HG02943 (cell line): ENCODE measurements at regions not wholly inside any gene's neighbourhood (a gene's known extent, or its start where the extent isn't known, plus 50 kb on each side); places are given as distances from the start of the nearest gene placed in this dataset.
"Not testable (repeated sequence)": the region's sequence is repeated elsewhere in the genome, so short reads cannot be mapped to it uniquely, and the experiment has no call there.

ENCODE experiments used
- ATAC-seq: cut with Tn5 transposase; IDR thresholded peaks from one replicate; pipeline ENCODE4 v1.9.1; 2021; ENCODE audit warnings: mild to moderate bottlenecking, low read depth, moderate library complexity; ENCODE audit not compliant: unreplicated experiment

- ATAC-seq = no peak
Measured at GRCh38 chr4:20124317-20125026, 127.2 kb upstream of the SLIT2 start.

- no peak for ATAC-seq
Measured at GRCh38 chr4:20122198-20122988, 129.3 kb upstream of the SLIT2 start.

DNA sequence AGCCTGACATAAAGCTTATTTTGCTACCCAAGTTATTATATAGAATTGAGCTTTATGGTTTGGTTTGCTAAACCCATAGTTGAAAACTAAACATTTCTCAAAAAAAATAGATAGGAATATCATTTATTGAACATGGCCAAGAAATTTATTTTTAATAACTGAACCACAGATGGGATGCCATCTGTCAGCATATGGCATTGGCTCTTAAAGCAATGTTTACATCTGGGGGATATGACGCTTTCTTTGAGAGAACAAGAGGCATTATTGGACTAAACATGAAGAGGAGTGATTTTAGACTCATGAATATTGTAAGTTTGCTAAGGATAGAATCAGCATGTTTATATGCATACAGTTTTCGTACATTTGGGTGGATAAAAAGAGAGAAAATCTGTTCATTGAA lies 132.6 kb upstream of the SLIT2 start:
- no peak for ATAC-seq

DNA sequence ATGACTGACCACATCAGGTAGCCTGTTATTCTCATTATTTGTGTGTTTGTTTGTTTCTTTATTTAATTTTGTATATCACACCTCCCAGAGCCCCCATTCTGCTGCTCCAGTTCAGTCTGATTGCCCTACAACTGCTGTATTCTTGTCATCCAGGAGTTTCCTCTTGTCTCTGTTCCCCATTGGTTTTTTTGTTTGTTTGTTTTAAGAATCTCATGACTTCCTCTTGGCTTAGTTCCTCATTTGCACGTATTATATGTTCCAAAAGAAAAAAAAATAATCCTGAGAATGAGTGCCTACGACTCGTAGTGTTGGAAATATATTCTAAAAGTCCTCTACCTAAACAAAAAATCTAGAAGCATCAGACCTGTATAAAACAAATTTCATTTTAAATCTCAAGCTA lies 142.3 kb upstream of the SLIT2 start:
- ATAC-seq = no peak

- ATAC-seq = no peak
Measured at GRCh38 chr4:20106921-20107320, 144.8 kb upstream of the SLIT2 start.

DNA sequence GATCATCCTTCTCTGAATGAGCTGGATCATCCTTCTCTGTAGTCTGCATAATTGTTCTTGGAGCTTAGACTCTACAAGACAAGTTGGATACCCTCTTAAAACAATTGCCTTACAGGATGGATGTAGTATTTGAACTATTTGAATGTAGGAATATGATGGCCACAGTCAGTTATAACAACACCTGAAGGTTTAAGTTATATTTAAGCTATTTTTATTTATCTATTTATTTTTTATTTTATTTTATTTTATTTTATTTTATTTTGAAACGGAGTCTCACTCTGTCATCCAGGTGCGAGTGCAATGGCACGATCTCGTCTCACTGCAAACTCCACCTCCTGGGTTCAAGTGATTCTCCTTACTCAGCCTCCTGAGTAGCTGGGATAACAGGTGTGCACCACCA lies 149.9 kb upstream of the SLIT2 start:
- no peak for ATAC-seq

- no peak for ATAC-seq
Measured at GRCh38 chr4:20096911-20097310, 154.8 kb upstream of the SLIT2 start.

DNA sequence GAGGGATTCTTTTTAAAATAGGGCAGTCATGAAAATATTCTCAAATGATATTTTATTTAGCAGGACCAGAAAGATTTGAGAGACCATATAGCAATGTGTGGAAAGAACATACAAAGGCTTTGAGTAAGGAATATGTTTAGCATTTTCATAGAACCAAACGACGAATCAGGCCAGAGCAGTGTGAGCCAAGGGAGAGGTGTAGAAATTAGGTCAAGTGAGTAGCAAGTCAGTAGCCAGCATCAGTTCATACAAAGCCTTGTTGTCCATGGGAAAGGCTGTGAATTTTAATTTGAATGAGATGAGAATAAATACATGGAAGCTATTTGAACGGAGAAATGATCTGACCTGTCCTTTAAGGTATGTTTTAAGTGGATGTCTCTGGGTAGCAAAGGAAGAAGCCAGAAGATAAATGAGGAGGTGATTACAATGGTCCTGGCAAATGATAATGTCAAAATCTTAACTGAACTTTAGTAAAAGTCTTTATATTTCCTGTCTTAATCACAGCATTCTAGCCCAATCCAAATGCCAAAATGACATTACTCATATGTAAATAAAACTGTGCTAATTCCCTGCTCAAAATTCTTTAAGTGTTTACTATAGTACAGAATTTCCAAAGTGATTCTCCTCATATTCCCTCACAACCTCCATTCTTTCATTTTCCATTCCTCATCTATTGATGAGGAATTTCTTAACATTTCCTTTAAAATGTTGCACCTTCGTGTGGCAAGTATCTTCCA lies 155.7 kb upstream of the SLIT2 start:
- ATAC-seq = no peak

DNA sequence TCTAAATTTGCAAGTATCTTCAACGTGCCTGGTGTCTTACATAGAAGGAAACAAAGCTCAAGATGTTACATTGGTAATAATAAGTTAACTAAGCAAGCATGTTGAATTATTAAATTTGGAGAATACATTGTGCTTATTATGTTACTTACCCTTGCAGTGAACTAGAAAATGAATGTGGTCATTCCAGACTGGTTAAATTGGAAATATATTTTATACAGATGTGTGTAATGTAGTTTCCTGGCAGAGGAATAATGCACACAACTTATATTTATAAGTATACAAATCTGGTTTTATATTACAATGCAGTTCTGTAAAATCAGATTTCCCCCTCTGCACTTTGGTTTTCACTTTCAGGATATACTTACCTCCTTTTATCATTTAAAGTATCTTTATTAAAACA lies 159.9 kb upstream of the SLIT2 start:
- no peak for ATAC-seq

GRCh38 chr4:20087522-20087911 lies 164.2 kb upstream of the SLIT2 start:
- no peak for ATAC-seq

DNA sequence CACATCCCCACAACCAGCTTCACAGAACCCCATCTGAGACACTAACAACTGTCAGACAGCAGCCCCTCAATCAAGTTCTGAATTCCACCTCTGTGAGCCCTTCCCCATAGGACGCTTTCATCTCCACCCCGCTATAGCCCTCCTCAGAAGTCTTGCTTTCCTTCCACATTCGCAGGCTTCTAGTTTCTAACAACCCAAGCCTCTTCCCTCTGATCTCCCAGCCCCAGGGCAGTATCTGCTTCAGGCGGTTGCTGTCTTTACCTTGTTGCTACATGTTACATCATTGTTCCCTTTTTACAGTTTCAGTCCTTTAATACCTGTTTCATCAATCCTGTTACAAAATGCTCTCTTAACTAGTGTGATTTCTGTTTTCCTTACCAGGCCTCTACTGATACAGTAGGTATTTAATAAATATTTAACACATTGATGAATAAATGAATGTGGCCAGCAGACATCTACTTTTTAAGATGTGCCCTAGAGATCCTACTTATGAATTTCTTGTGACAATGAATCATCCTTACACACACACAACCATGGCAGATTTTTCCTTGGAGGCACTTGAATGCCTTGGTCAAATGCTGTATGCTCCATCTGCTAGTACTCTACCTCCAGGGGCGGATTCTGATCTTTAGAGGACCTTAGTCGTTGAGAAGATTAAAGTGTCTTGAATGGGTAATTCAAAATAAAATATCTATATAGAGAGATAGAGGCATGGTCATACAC lies 164.7 kb upstream of the SLIT2 start:
- no peak for ATAC-seq

DNA sequence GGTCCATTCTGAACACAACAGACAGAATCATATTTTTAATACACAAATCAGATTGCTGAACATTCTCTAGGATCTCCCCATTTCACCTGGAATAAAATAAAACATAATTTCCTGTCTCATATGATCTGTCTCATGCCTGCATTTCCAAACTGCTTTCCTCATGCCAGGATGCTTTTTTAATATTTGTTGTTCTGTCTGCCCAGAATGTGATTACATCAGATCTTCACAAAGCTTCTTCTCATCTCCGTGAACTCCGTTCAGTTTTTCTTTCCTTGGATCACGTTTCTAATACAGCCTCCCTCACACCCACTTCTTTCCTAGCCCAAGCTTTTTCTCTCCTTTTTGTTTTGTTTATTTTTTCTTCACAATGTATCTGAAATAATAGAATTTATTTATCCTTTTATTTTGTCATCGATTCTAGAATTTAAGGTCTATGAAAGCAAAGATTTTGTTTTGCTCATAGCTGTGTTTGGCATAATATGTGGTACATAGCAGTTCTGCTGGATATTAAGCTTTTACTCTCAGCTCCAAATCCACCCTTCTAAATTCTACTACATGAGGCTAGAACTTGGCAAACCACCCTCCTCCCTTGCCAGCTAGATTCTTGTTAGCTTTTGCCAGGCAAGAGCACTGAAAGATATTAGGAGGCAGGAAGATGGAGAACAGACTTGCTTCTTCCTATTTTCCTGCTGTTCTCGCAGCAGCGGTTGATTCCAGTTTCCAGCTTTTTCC lies 165.5 kb upstream of the SLIT2 start:
- no peak for ATAC-seq

- no peak for ATAC-seq
Measured at GRCh38 chr4:20085653-20086052, 166.1 kb upstream of the SLIT2 start.

DNA sequence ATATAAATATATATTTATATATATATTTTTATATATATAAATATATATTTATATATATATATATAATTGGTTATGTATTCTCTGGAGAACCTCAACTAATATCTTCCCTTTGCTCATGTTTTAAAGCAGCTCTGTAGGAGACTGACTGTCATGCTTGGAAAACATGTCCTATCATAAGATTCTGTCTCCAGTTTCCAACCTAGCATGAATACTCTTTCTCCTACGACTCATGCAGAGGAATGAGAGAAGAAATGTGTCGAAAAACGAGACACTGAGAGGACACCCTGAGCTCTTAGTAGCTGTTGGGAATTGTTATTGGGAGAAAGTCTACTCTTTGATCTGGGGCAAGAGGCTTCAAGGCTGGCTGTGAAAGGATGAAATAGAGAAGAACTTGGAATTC lies 166.5 kb upstream of the SLIT2 start:
- no peak for ATAC-seq

- no peak for ATAC-seq
Measured at GRCh38 chr4:20084488-20084887, 167.2 kb upstream of the SLIT2 start.

GRCh38 chr4:20078644-20079043 lies 173.1 kb upstream of the SLIT2 start:
- ATAC-seq = no peak

GRCh38 chr4:20075248-20075871 lies 176.3 kb upstream of the SLIT2 start:
- no peak for ATAC-seq

- no peak for ATAC-seq
Measured at GRCh38 chr4:20074450-20074849, 177.3 kb upstream of the SLIT2 start.

GRCh38 chr4:20065952-20066351 lies 185.8 kb upstream of the SLIT2 start:
- ATAC-seq = no peak

DNA sequence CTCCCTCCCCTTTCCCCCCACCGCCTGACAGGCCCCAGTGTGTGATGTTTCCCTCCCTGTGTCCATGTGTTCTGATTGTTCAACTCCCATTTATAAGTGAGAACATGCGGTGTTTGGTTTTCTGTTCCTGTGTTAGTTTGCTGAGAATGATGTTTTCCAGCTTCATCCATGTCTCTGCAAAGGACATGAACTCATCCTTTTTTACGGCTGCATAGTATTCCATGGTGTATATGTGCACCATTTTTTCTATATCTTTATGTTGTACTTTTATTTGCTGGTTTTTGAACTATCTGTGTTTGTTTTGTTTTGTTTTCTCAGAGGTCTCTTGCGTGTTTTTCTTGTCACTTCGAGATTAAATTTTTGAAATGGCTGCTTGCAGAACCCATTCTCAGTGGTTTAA lies 188.8 kb upstream of the SLIT2 start:
- not testable (repeated sequence) for ATAC-seq
